Naive thymus-derived CD4-positive, alpha-beta T cell (primary cell): ENCODE measurements at regions not wholly inside any gene's neighbourhood (a gene's known extent, or its start where the extent isn't known, plus 50 kb on each side); places are given as distances from the start of the nearest gene placed in this dataset.

Source experiments
- ATAC-seq: fragments of 150-1000 bp; cut with Tn5 transposase; 2 replicates; pipeline ENCODE4 v1.10.0; 2021; ENCODE audit warnings: mild to moderate bottlenecking, moderate library complexity
- CTCF ChIA-PET: fragments of 350-600 bp; sonication (Branson Sonifier 250); formaldehyde crosslinking; loops from one replicate; lab custom pipeline; 2021; ENCODE audit warnings: antibody characterized with exemption; lab: Charles Lee
- POLR2A ChIA-PET: fragments of 350-600 bp; sonication (Branson Sonifier 250); formaldehyde crosslinking; loops from one replicate; lab custom pipeline; 2021; ENCODE audit warnings: antibody characterized with exemption, inconsistent platforms; lab: Charles Lee
- DNase-seq, 9 donors: peaks; one replicate each; pipeline versions ENCODE4 v3.0.0 to v3.0.0-alpha.2; 2020 to 2022; ENCODE audit warnings: mixed read lengths in 1 of 9
- H3K27ac ChIP-seq: one replicate; pipeline ENCODE4 v1.7.0; 2013; ENCODE audit warnings: mild to moderate bottlenecking, low read depth, low read length, moderate library complexity
- H3K27me3 ChIP-seq, 2 donors: one replicate each; pipeline ENCODE4 v1.7.0; 2013; ENCODE audit warnings: low read length in 2 of 2, mild to moderate bottlenecking in 2 of 2, moderate library complexity in 2 of 2; ENCODE audit not compliant: control insufficient read depth in 2 of 2, insufficient read depth in 2 of 2
- H3K36me3 ChIP-seq, 3 experiments: 1 replicate in 2 of 3; 2 replicates in 1 of 3; pipeline ENCODE4 v1.7.0; 2013; ENCODE audit warnings: low read length in 3 of 3, mild to moderate bottlenecking in 3 of 3, moderate library complexity in 1 of 3; ENCODE audit not compliant: insufficient read depth in 3 of 3, control insufficient read depth in 2 of 3
- H3K4me1 ChIP-seq, 2 donors: one replicate each; pipeline ENCODE4 v1.7.0; 2013; ENCODE audit warnings: low read length in 2 of 2, mild to moderate bottlenecking in 2 of 2, moderate library complexity in 1 of 2; ENCODE audit not compliant: control insufficient read depth in 2 of 2, insufficient read depth in 2 of 2
- H3K4me3 ChIP-seq: 2 replicates; pipeline ENCODE4 v1.7.0; 2013; ENCODE audit warnings: mild to moderate bottlenecking, low read length
- H3K9me3 ChIP-seq, 3 experiments: 1 replicate in 2 of 3; 2 replicates in 1 of 3; pipeline ENCODE4 v1.7.0; 2013; ENCODE audit warnings: low read length in 3 of 3; ENCODE audit not compliant: control insufficient read depth in 2 of 3
- H3K27ac Mint-ChIP-seq, 9 donors: one replicate each; pipeline ENCODE4 v1.8.0; 2020 to 2022; ENCODE audit warnings: mixed read lengths in 9 of 9, mild to moderate bottlenecking in 8 of 9, moderate library complexity in 5 of 9, inconsistent platforms in 2 of 9
- H3K27me3 Mint-ChIP-seq, 5 donors: one replicate each; pipeline ENCODE4 v1.8.0; 2021 to 2022; ENCODE audit warnings: mixed read lengths in 5 of 5, mild to moderate bottlenecking in 1 of 5
- H3K36me3 Mint-ChIP-seq, 5 donors: one replicate each; pipeline ENCODE4 v1.8.0; 2020 to 2022; ENCODE audit warnings: mixed read lengths in 5 of 5, mild to moderate bottlenecking in 3 of 5, inconsistent platforms in 1 of 5
- H3K4me1 Mint-ChIP-seq, 7 donors: one replicate each; pipeline ENCODE4 v1.8.0; 2020 to 2022; ENCODE audit warnings: mixed read lengths in 7 of 7, mild to moderate bottlenecking in 3 of 7, inconsistent platforms in 1 of 7
- H3K4me3 Mint-ChIP-seq, 10 donors: one replicate each; pipeline ENCODE4 v1.8.0; 2020 to 2022; ENCODE audit warnings: mild to moderate bottlenecking in 10 of 10, mixed read lengths in 10 of 10, moderate library complexity in 6 of 10, inconsistent platforms in 2 of 10
- H3K9me3 Mint-ChIP-seq, 11 donors: one replicate each; pipeline ENCODE4 v1.8.0; 2020 to 2022; ENCODE audit warnings: mixed read lengths in 11 of 11, mild to moderate bottlenecking in 4 of 11, inconsistent platforms in 1 of 11, moderate library complexity in 1 of 11
- intact Hi-C, 2 donors: fragments of 100-400 bp; cut with micrococcal nuclease; formaldehyde crosslinking; loops; one replicate each; pipeline ENCODE4 v1.15.1; 2023

DNA sequence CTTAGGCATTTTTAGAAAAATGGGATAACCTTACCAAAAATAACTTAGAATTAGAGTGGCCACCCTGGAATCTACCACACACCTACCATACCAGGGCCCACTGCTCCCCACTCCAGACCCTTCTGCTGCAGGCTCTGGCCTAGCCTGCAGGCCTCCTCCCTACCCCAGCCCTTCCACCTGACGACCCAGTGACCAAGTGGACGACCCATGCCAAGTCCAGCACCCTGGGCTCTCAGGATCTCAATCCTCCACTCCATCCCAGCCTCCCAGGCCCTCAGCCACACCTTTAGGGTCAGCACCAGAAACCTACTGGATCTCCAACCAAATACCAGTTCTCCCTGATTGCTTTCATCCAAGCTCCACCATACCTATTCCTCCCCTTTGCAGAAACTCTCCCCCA lies 145.8 kb downstream of the TPRA1 start:
- intact Hi-C loops = no loop called here
- DNase-seq (no peak), ATAC-seq (no peak)
- ChIA-PET POLR2A (no interaction called here), CTCF (no interaction called here)
- no peak overlapping the region for H3K27ac ChIP-seq
- no peak overlapping the region for H3K4me3 Mint-ChIP-seq
- H3K27me3 Mint-ChIP-seq = peaks cover 2 to 49% (median 19%) of the 10 kb centered on the region in 5 donors
- no peaks in the 10 kb centered on the region for H3K9me3 ChIP-seq
- H3K36me3 ChIP-seq = no peaks in the 10 kb centered on the region
- no peak overlapping the region for H3K4me3 ChIP-seq
- H3K4me1 ChIP-seq = no peaks in the 10 kb centered on the region
- no peaks in the 10 kb centered on the region for H3K36me3 Mint-ChIP-seq
- no peaks in the 10 kb centered on the region for H3K4me1 Mint-ChIP-seq
- peaks cover 0 to 3% (median 0%) of the 10 kb centered on the region in 11 donors for H3K9me3 Mint-ChIP-seq
- no peaks in the 10 kb centered on the region for H3K27me3 ChIP-seq
- H3K27ac Mint-ChIP-seq = no peak overlapping the region

DNA sequence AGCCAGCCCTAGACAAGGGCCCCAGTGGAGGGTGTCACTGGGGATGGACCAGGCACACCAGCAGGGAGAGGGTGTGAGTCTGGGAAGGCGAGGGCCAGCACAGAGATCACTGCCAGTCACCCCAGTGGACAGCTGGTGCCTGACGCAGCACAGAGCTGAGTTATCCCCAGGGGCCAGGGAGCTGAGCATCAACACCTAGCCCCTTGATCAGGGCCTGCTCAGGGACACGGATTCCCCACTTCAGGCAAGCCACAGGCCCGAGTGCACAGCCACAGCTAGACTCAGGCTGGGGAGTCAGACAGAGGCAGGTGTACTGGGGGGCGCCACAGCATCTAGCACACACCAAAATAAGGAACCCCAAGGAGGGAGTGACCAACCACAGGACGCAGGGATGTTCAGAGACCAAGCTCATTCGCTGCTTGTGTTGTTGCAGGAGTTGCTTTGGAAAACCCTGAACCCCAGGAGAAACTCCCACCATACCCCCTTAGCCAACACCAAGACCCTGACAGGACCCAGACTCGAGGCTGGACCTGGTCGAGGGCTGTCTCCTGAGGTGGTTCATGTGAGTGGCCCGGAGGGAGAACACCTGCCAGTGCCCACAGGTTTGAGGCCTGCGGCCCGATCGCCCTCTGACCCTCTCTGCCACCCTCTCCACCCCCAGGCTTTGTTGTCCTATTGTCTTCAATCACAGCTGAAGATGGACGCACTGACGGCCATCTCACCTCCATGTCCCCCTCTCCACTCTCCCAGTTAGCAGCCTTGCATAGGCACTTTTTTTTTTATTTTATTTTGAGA lies 146.8 kb downstream of the TPRA1 start:
- H3K27ac Mint-ChIP-seq = no peak overlapping the region
- Histone ChIP-seq H3K9me3 (no peaks in the 10 kb centered on the region), H3K4me3 (no peak overlapping the region), H3K27me3 (no peaks in the 10 kb centered on the region), H3K36me3 (no peaks in the 10 kb centered on the region), H3K27ac (no peak overlapping the region), H3K4me1 (no peaks in the 10 kb centered on the region)
- no peak for DNase-seq
- peaks cover 0 to 2% (median 0%) of the 10 kb centered on the region in 11 donors for H3K9me3 Mint-ChIP-seq
- peaks cover 0 to 2% (median 0%) of the 10 kb centered on the region in 7 donors for H3K4me1 Mint-ChIP-seq
- POLR2A ChIA-PET = no interaction called here
- no peak for ATAC-seq
- no peak overlapping the region for H3K4me3 Mint-ChIP-seq
- CTCF ChIA-PET = no interaction called here
- no peaks in the 10 kb centered on the region for H3K36me3 Mint-ChIP-seq
- intact Hi-C loops = no loop called here
- peaks cover 2 to 50% (median 16%) of the 10 kb centered on the region in 5 donors for H3K27me3 Mint-ChIP-seq

DNA sequence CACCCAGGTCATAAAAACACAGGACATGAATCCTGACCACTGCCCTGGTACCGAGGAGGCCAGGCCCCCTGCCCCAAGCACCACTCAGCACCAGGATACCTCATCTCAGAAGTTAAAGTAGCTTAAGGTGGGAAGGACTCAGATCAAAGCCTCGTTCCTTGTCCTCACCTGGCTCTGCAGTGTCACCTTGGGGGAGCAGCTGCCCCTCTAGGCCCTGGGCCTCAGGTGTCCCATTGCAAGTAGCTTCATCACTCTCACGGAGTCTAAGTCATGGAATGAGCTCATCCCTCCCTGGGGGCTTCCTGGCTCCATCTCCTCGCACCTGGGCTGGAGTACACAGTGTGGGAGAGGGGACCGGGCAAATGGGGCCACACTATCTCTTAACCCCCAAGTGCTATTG lies 148.0 kb downstream of the TPRA1 start:
- Mint-ChIP-seq H3K36me3 (no peaks in the 10 kb centered on the region), H3K4me1 (peaks cover 0 to 2% (median 0%) of the 10 kb centered on the region in 7 donors), H3K9me3 (peaks cover 0 to 3% (median 0%) of the 10 kb centered on the region in 11 donors), H3K27me3 (peaks cover 0 to 40% (median 7%) of the 10 kb centered on the region in 5 donors), H3K4me3 (no peak overlapping the region), H3K27ac (no peak overlapping the region)
- POLR2A ChIA-PET = no interaction called here
- CTCF ChIA-PET = no interaction called here
- DNase-seq = no peak
- intact Hi-C loops = no loop called here
- no peaks in the 10 kb centered on the region for H3K9me3 ChIP-seq
- H3K4me3 ChIP-seq = no peak overlapping the region
- no peaks in the 10 kb centered on the region for H3K4me1 ChIP-seq
- ATAC-seq = no peak
- H3K36me3 ChIP-seq = no peaks in the 10 kb centered on the region
- H3K27me3 ChIP-seq = no peaks in the 10 kb centered on the region
- no peak overlapping the region for H3K27ac ChIP-seq

DNA sequence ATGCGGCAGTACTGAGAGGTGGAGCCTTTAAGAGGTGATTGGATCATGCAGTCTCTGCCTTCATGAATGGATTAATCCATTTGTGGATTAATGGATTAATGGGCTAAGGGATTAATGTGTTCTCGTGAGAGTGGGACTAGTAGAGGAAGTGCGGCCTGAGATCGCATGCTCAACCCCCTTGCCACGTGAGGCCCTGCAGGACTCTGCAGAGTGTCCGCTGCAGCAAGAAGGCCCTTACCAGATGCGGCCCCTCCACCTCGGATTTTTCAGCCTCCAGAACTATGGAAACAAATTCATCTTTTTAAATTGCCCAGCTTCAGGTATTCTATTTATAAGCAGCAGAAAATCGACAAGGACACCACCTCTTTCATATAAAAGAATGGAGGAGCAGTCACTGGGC lies 148.8 kb downstream of the TPRA1 start:
- no peaks in the 10 kb centered on the region for H3K27me3 ChIP-seq
- H3K9me3 Mint-ChIP-seq = peaks cover 0 to 3% (median 0%) of the 10 kb centered on the region in 11 donors
- no peaks in the 10 kb centered on the region for H3K4me1 ChIP-seq
- H3K36me3 ChIP-seq = no peaks in the 10 kb centered on the region
- H3K4me3 ChIP-seq = no peak overlapping the region
- no peaks in the 10 kb centered on the region for H3K9me3 ChIP-seq
- intact Hi-C loops = no loop called here
- DNase-seq = no peak
- H3K4me1 Mint-ChIP-seq = peaks cover 0 to 2% (median 0%) of the 10 kb centered on the region in 7 donors
- no peaks in the 10 kb centered on the region for H3K36me3 Mint-ChIP-seq
- no peak overlapping the region for H3K4me3 Mint-ChIP-seq
- no peak for ATAC-seq
- POLR2A ChIA-PET = no interaction called here
- no peak overlapping the region for H3K27ac ChIP-seq
- CTCF ChIA-PET = no interaction called here
- H3K27ac Mint-ChIP-seq = no peak overlapping the region
- peaks cover 0 to 33% (median 7%) of the 10 kb centered on the region in 5 donors for H3K27me3 Mint-ChIP-seq

DNA sequence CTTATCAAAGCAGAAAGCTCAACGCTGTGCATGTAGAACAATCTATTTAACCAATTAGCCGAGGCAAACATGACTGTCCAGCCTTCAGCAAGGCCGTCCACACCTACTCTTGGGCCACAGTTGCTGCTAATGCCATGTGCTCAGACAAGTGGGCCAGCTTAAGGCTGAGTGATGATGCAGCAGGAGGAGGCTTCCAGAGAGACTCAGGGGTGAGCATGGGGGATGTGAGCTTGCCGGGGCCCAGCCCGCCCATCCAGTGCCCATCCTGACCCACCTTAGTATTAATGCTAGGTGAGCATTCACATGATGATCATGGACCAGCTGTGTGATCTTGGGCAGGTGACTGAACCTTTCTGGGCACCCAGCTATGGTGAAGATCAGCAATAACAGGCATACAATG lies 150.1 kb downstream of the TPRA1 start:
- no peaks in the 10 kb centered on the region for H3K4me1 ChIP-seq
- Mint-ChIP-seq H3K4me1 (peaks cover 0 to 2% (median 0%) of the 10 kb centered on the region in 7 donors), H3K27me3 (peaks cover 0 to 21% (median 3%) of the 10 kb centered on the region in 5 donors), H3K36me3 (no peaks in the 10 kb centered on the region), H3K9me3 (peaks cover 0 to 3% (median 0%) of the 10 kb centered on the region in 11 donors), H3K4me3 (no peak overlapping the region), H3K27ac (no peak overlapping the region)
- no peak overlapping the region for H3K27ac ChIP-seq
- H3K9me3 ChIP-seq = no peaks in the 10 kb centered on the region
- H3K36me3 ChIP-seq = no peaks in the 10 kb centered on the region
- POLR2A ChIA-PET = no interaction called here
- CTCF ChIA-PET = no interaction called here
- H3K4me3 ChIP-seq = no peak overlapping the region
- DNase-seq (no peak), ATAC-seq (no peak)
- H3K27me3 ChIP-seq = no peaks in the 10 kb centered on the region
- intact Hi-C loops = no loop called here

DNA sequence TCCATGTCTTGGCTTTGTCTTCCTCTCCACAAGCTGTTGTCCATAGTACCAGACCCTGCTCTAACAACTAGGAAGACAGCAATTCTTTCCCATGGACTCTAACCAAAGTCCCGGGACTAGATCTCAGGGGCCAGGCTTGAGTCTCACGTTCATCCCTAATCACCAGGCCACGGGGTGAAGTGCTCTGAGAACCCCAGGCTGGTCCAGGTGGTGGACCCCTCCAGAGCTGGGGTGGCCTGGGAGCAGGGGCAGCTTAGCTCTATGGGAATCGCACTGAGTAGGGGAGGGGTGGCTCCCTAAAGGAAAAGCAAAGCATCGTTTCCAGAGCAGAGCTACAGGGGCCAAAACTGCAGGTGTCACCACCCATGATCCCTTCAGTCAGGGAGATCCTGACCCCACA lies 150.9 kb downstream of the TPRA1 start:
- Histone ChIP-seq H3K36me3 (no peaks in the 10 kb centered on the region), H3K27ac (no peak overlapping the region), H3K9me3 (no peaks in the 10 kb centered on the region), H3K4me3 (no peak overlapping the region), H3K27me3 (no peaks in the 10 kb centered on the region), H3K4me1 (no peaks in the 10 kb centered on the region)
- POLR2A ChIA-PET = no interaction called here
- Mint-ChIP-seq H3K36me3 (no peaks in the 10 kb centered on the region), H3K4me1 (peaks cover 0 to 2% (median 0%) of the 10 kb centered on the region in 7 donors), H3K4me3 (no peak overlapping the region), H3K9me3 (peaks cover 0 to 3% (median 0%) of the 10 kb centered on the region in 11 donors), H3K27me3 (peaks cover 0 to 17% (median 2%) of the 10 kb centered on the region in 5 donors), H3K27ac (no peak overlapping the region)
- no peak for ATAC-seq
- DNase-seq = no peak
- CTCF ChIA-PET = no interaction called here
- intact Hi-C loops = no loop called here

DNA sequence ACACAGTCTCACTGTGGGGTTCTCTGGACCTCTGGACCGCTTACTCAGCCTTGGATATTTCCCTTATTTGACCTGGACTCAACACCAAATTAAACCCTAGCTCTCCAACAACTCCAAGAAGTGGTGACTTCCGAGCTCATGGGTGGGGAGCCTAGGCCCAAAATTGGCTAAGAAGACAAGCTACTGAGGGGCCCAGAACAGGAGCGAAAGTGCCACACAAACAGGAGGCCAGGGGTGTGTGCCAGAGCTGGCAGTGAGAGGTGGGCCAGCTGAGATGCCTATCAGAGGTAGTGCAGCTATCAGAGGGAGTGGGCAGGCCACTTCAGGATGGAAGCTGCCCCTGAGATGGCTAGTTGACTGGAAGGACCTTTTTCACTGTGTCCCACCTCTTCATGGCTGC lies 151.1 kb upstream of the PRR20G start:
- DNase-seq = no peak
- no peaks in the 10 kb centered on the region for H3K4me1 ChIP-seq
- Mint-ChIP-seq H3K36me3 (no peaks in the 10 kb centered on the region), H3K4me1 (peaks cover 0 to 2% (median 0%) of the 10 kb centered on the region in 7 donors), H3K27ac (no peak overlapping the region), H3K9me3 (peaks cover 0 to 3% (median 0%) of the 10 kb centered on the region in 11 donors), H3K4me3 (no peak overlapping the region), H3K27me3 (peaks cover 0 to 17% (median 2%) of the 10 kb centered on the region in 5 donors)
- intact Hi-C loops = no loop called here
- H3K36me3 ChIP-seq = no peaks in the 10 kb centered on the region
- POLR2A ChIA-PET = no interaction called here
- ATAC-seq = no peak
- H3K4me3 ChIP-seq = no peak overlapping the region
- H3K27me3 ChIP-seq = no peaks in the 10 kb centered on the region
- CTCF ChIA-PET = no interaction called here
- H3K9me3 ChIP-seq = no peaks in the 10 kb centered on the region
- H3K27ac ChIP-seq = no peak overlapping the region
